Esophagus muscularis mucosa (tissue), 3 donors: ENCODE measurements at regions not wholly inside any gene's neighbourhood (a gene's known extent, or its start where the extent isn't known, plus 50 kb on each side); places are given as distances from the start of the nearest gene placed in this dataset.

ENCODE experiments used
- CTCF ChIP-seq, 3 experiments: fragments of 200-600 bp in 2 of 3; fragments of 450-650 bp in 1 of 3; sonication (generic) in 2 of 3; IDR thresholded peaks; one replicate each; pipeline ENCODE4 v1.5.1; 2017 to 2019; ENCODE audit warnings: antibody characterized with exemption in 3 of 3, mild to moderate bottlenecking in 2 of 3, moderate library complexity in 1 of 3
- POLR2AphosphoS5 ChIP-seq, 2 donors: sonication (generic); formaldehyde crosslinking; IDR thresholded peaks; one replicate each; pipeline ENCODE4 v1.6.1; 2017; ENCODE audit warnings: antibody characterized with exemption in 2 of 2

GRCh38 chr11:45374130-45374529, 88.0 kb upstream of the SYT13 start:
- TF ChIP-seq POLR2AphosphoS5 (IDR thresholded peaks at IDR 0.05) (no peak), CTCF (IDR thresholded peaks at IDR 0.05) (no peak)
